Left lobe of liver (tissue), 2 donors: ENCODE measurements at regions not wholly inside any gene's neighbourhood (a gene's known extent, or its start where the extent isn't known, plus 50 kb on each side); places are given as distances from the start of the nearest gene placed in this dataset.
"Not testable (repeated sequence)": the region's sequence is repeated elsewhere in the genome, so short reads cannot be mapped to it uniquely, and the experiment has no call there.

ENCODE experiments used
- ATAC-seq: fragments of 200-7000 bp; cut with Tn5 transposase; one replicate; pipeline ENCODE4 v1.9.1; 2020; ENCODE audit warnings: mild to moderate bottlenecking, moderate library complexity
- DNase-seq: peaks from one replicate; pipeline ENCODE4 v3.0.0-alpha.2; 2020; ENCODE audit warnings: low spot score
- donor health status: DM: no; HTN: no; CAD: no; lungs with moderate emphysema.
- donor health status: DM: no; HTN: yes; CAD: no.

GRCh38 chr16:59944041-59944440, 1209.9 kb upstream of the GOT2 start:
- DNase-seq, ATAC-seq: not testable (repeated sequence)

- DNase-seq, result no peak
- no peak for ATAC-seq
Measured at GRCh38 chr16:59941594-59941993, 1207.5 kb upstream of the GOT2 start.

GRCh38 chr16:59920054-59920453, 1185.9 kb upstream of the GOT2 start:
- ATAC-seq (no peak), DNase-seq (no peak)

- ATAC-seq, result no peak
- no peak for DNase-seq
Measured at GRCh38 chr16:59913666-59914065, 1179.5 kb upstream of the GOT2 start.

GRCh38 chr16:59909262-59909661, 1175.1 kb upstream of the GOT2 start:
- ATAC-seq, result no peak
- no peak for DNase-seq

GRCh38 chr16:59907611-59908010, 1173.5 kb upstream of the GOT2 start:
- no peak for DNase-seq
- ATAC-seq, result no peak

- DNase-seq (no peak), ATAC-seq (no peak)
Measured at GRCh38 chr16:59905606-59906005, 1171.5 kb upstream of the GOT2 start.

- ATAC-seq (no peak), DNase-seq (no peak)
Measured at GRCh38 chr16:59905131-59905530, 1171.0 kb upstream of the GOT2 start.

- no peak for ATAC-seq
- no peak for DNase-seq
Measured at GRCh38 chr16:59899940-59900339, 1165.8 kb upstream of the GOT2 start.

- no peak for ATAC-seq
- DNase-seq, result no peak
Measured at GRCh38 chr16:59892376-59892775, 1158.3 kb upstream of the GOT2 start.

- DNase-seq, result no peak
- no peak for ATAC-seq
Measured at GRCh38 chr16:59887856-59888255, 1153.7 kb upstream of the GOT2 start.

GRCh38 chr16:59886021-59886420, 1151.9 kb upstream of the GOT2 start:
- no peak for ATAC-seq
- no peak for DNase-seq

GRCh38 chr16:59881376-59881775, 1147.3 kb upstream of the GOT2 start:
- no peak for DNase-seq
- no peak for ATAC-seq

- no peak for ATAC-seq
Measured at GRCh38 chr16:59880611-59881010, 1146.5 kb upstream of the GOT2 start.

GRCh38 chr16:59878999-59879398, 1144.9 kb upstream of the GOT2 start:
- DNase-seq, result no peak
- ATAC-seq, result no peak

More at GRCh38 chr16:59880611-59881010, 1146.5 kb upstream of the GOT2 start:
- no peak for DNase-seq

- DNase-seq (no peak), ATAC-seq (no peak)
Measured at GRCh38 chr16:59878479-59878878, 1144.4 kb upstream of the GOT2 start.

- no peak for ATAC-seq
- DNase-seq, result no peak
Measured at GRCh38 chr16:59864981-59865666, 1131.0 kb upstream of the GOT2 start.

GRCh38 chr16:59859676-59860402, 1125.7 kb upstream of the GOT2 start:
- no peak for DNase-seq
- no peak for ATAC-seq

GRCh38 chr16:59854846-59855439, 1120.8 kb upstream of the GOT2 start:
- ATAC-seq (no peak), DNase-seq (no peak)

GRCh38 chr16:59849716-59850115, 1115.6 kb upstream of the GOT2 start:
- ATAC-seq (no peak), DNase-seq (no peak)

- no peak for ATAC-seq
- DNase-seq, result no peak
Measured at GRCh38 chr16:59848296-59848695, 1114.2 kb upstream of the GOT2 start.

- ATAC-seq, result no peak
- DNase-seq, result no peak
Measured at GRCh38 chr16:59840169-59840568, 1106.1 kb upstream of the GOT2 start.
